Left colon (tissue), 2 donors: ENCODE measurements at regions not wholly inside any gene's neighbourhood (a gene's known extent, or its start where the extent isn't known, plus 50 kb on each side); places are given as distances from the start of the nearest gene placed in this dataset.
"Not testable (repeated sequence)": the region's sequence is repeated elsewhere in the genome, so short reads cannot be mapped to it uniquely, and the experiment has no call there.

Source experiments
- ATAC-seq: fragments of 200-7000 bp; cut with Tn5 transposase; one replicate; pipeline ENCODE4 v1.9.1; 2020; ENCODE audit warnings: mild to moderate bottlenecking, moderate library complexity
- DNase-seq, 2 donors: peaks; one replicate each; pipeline ENCODE4 v3.0.0-alpha.2; 2020
- intact Hi-C, 2 donors: fragments of 100-400 bp; cut with DNase I in 1 of 2; cut with micrococcal nuclease in 1 of 2; formaldehyde crosslinking; loops; one replicate each; pipeline versions ENCODE4 v1.11.2 to v1.14.0; 2022; cut with DNase I, micrococcal nuclease
- donor health status: DM: no; HTN: no; CAD: no.
- donor health status: DM: yes; HTN: yes; CAD: no.

GRCh38 chrX:74183047-74183446, 120.9 kb upstream of the ZCCHC13 start:
- intact Hi-C loops, ATAC-seq, DNase-seq: not testable (repeated sequence)

- ATAC-seq, DNase-seq, intact Hi-C loops: not testable (repeated sequence)
Observed at GRCh38 chrX:74181976-74182375, 122.0 kb upstream of the ZCCHC13 start.

- ATAC-seq (no peak), DNase-seq (no peak)
- intact Hi-C loops: no loop called here
Observed at GRCh38 chrX:74180716-74181115, 123.3 kb upstream of the ZCCHC13 start.

DNA sequence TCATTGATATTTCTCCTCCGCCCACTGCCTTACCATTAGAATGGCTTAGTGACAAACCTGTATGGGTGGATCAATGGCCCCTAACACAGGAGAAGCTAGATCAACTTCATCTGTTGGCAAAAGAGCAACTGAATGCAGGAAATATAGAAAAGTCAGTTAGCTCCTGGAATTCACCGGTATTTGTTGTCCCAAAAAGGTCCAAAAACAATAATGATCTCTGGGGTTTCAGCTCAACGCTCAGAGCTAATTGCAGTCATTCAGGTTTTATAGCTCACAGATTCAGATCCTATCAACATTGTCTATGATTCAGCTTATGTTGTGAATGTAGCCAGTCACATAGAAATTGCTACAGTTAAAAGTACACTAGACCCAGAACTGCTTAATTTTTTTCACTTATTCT, 124.0 kb upstream of the ZCCHC13 start:
- ATAC-seq: peak; percentile 71
- intact Hi-C loops: no loop called here
- no peak for DNase-seq

DNA sequence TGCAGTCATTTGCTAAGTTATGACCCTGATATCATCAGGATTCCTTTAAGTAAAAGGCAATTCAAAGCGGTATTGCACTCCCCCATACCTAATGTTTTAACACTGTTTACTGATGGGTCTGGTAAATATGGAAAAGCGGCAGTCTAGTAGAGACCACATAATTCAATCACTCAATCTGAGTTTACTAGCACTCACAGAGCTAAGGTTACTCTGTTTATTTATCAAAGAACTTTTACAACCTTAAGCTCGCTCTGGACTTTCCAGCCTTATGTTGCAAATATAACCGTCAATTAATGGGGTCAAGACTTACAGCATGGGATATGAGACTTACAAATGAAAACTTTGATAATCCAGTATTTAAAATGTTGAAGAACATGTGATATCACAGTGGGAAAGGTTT, 124.5 kb upstream of the ZCCHC13 start:
- DNase-seq (no peak), ATAC-seq (peak; percentile 56)
- intact Hi-C loops: no loop called here

- peak; percentile 83 for ATAC-seq
- intact Hi-C loops: no loop called here
- no peak for DNase-seq
Observed at GRCh38 chrX:74179071-74179470, 124.9 kb upstream of the ZCCHC13 start.

GRCh38 chrX:74178536-74178935, 125.4 kb upstream of the ZCCHC13 start:
- DNase-seq (peak in 1 of 2 donors; percentile 13), ATAC-seq (peak; percentile 55)

DNA sequence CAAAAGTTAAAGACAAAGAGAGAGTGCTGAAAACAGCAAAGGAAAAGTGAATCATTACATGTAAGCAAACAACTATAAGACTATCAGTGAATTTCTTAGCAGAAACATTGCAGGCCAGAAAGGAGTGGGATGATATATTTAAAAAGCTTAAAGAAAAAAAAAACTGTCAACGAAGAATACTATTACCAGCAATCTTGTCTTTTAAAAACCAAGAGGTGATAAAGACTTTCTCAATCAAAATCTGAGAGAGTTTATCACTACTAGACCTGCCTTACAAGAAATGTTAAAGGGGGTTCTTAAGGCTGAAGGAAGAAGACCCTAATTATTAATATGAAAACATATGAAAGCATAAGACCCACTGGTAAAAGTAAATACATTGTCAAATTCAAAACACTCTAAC, 132.5 kb upstream of the ZCCHC13 start:
- DNase-seq: no peak
- no peak for ATAC-seq
- intact Hi-C loops: no loop called here

More at GRCh38 chrX:74178536-74178935, 125.4 kb upstream of the ZCCHC13 start:
- intact Hi-C loops: no loop called here

DNA sequence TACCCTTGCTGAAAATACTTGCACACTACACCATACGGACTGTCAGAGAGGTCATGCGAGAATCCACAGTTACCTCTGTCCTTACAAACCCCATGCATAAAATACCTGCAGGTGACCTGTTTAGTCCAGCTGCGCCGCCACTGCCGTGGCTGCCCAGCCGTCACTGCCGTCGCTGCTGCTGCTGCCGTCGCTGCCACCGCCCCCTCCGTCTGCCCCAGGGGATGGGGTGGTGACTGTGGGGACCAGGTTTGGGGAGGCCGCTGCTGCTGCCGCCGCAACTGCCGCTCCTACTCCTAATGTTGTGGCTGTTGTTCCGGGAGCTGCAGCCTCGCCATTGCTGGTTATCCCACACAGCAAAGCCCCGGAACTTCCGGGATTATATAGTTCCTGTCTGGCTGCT, 141.8 kb upstream of the ZCCHC13 start:
- DNase-seq (no peak), ATAC-seq (no peak)
- intact Hi-C loops: no loop called here

DNA sequence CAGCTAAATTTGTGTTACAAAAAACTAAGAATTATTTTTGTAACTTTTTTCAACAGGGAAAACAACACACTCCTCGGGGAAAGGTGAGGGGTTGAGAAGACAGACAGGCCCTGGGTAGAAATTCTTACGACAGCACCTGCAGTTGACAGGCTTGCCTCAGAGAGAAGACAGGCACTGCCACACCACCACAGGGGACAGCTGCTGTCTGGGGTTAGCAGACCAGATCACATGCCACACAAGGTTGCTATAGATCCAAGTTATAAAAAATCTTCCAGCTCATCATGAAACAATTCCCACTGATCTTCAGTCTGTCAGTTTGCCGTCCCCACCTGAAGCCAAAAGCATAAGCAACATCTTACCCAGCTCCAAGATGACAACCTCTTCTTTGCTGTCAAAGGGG, 143.2 kb upstream of the ZCCHC13 start:
- DNase-seq: no peak
- intact Hi-C loops: no loop called here

DNA sequence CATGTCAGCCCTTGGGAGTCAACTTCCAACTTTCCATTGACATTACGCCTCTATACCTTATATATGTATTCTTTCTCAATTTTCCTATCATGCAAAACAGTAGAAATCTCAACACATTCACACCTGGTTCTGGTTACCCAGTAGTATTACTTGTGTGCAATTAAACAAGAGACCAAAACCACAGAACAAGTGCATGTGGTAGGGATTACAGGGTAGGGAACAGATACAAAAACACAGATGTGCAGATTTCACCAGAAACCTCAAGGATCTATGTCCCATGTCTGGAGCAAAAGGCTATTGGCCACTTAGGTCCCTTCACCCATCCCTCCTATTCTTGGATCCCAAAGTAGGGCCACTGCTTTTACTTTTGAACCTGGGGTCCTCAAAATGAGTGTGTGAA, 143.6 kb upstream of the ZCCHC13 start:
- ATAC-seq (no peak), DNase-seq (no peak)
- intact Hi-C loops: no loop called here

More for the DNA sequence above, 143.2 kb upstream of the ZCCHC13 start:
- ATAC-seq: no peak

DNA sequence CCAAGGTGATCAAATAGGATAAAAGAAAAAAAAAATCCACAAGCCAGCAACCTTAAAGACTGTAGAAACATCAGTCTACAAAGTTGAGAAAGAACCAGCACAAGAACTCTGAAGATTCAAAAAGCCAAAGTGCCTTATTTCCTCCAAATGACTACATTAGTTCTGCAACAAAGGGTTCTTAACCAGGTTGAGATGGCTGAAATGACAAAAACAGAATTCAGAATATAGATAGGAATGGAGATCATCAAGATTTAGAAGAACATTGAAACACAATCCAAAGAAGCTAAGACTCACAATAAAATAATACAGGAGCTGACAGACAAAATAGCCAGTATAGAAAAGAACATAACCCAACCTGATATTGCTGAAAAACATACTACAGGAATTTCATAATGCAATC, 156.5 kb upstream of the ZCCHC13 start:
- intact Hi-C loops: no loop called here
- DNase-seq: no peak

GRCh38 chrX:74138943-74139342, 165.0 kb upstream of the ZCCHC13 start:
- intact Hi-C loops: no loop called here
- no peak for ATAC-seq
- no peak for DNase-seq

More for the DNA sequence above, 156.5 kb upstream of the ZCCHC13 start:
- ATAC-seq: no peak

DNA sequence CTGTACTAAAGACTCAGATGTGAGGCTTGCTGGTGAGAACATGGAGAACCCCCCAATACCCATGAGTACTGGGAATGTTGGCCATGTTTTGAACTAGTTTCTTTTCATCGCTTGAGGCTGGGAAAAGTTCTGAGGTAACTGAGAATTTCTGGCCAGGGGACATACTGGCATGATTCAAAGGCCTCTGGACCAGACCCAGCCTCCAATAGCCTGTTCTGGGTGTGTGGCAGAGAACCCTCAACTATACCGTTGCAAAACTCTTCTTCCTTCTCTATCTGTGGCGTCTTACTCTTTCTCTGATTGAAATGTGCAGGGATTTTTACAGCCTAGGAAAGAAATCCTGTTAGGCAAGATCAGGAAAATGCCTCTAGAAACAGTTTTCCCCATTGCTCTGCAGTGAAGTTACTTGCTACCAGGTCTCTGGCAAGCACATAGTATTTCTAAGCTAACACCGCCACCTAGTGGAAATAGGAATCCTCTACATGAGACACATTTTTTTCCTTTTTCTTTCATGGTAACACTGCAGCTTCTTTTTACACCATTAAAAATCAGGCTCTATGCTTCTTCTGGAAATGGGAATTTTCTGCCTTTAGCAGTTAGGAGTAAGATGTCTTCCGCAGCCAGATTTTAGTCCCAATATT, 170.7 kb upstream of the ZCCHC13 start:
- ATAC-seq (peak; percentile 82), DNase-seq (no peak)
- intact Hi-C loops: loop anchor here in 1 of 2 donors (5.0 kb wide), 1 partner anchor 276 kb away; no protein-coding TSS in a partner anchor

DNA sequence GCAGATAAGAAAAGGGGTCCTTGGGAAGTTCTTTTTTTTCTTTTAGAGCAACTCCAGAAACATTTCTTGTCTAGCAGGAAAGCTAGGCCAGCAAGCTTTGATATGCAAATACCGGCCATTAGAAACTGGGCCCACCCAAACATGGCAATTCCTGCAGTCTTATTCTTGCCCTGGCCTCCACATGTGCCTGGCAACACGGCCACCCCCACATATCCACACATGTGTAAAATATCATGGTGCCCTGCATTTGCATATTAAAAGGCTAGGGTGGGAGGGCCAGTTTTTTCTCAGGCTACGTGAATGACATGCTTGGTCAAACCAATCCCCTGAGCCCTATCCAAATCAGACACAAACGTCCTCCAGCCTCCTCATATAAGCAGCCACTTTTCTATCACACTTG, 171.7 kb upstream of the ZCCHC13 start:
- ATAC-seq: no peak
- DNase-seq: no peak
- intact Hi-C loops: loop anchor here in 1 of 2 donors (5.0 kb wide), 1 partner anchor 275 kb away; no protein-coding TSS in a partner anchor

DNA sequence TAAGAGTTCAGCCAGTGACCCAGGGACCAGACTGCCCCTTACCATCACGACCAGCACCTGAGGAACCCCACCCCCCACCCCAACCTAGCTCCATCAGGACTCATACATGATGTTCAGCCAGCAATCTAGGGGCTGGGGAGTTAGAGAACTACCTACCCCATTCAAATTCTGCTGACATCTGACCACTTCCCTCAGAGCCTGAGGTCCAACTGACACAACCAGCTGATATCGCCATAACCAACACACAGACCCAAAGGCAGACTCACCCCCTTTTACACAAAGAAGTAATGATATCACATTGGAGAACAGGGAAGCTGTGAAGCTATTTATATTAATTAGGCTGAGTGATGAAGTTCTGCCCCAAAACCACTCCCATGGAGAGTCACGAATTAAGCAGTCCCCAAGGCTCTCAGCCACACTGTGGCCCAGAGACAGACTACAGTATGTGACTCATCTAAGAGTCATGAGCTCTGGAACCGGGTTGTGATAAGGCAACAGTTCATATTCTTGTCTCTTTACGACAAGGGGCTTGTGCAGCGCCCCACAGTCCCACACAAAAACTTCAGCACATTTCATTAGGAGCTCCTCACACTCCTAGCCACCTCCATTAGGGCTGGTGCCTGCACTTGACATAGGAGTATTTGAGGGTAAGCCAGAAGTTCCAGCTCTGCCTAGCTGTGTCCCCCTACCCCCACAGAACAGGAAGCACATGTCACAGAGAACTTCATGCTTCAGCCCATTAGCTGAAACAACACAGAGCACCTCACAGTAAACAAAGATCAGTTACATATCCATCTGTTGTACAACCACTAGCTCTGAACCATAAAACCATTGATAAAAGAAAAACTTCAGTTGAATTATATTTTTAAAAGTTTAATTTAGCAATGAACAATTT, 184.7 kb upstream of the ZCCHC13 start:
- ATAC-seq (no peak), DNase-seq (no peak)
- intact Hi-C loops: no loop called here

GRCh38 chrX:74117962-74118902, 185.7 kb upstream of the ZCCHC13 start:
- DNase-seq (no peak), ATAC-seq (no peak)
- intact Hi-C loops: no loop called here

DNA sequence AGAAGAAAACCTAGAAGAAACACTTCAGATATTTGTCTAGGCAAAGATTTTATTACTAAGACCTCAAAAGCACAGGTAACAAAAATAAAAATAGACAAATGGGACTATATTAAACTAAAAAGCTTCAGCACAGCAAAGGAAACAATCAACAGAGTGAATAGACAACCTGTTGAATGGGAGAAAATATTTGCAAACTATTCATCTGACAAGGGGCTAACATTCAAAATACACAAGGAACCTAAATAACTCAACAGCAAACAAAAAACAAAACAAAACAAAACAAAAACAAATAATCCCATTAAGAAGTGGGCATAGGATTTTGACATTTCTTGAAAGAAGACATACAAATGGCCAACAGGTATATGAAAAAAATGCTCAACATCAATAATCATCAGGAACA, 192.7 kb upstream of the ZCCHC13 start:
- no peak for ATAC-seq
- DNase-seq: no peak
- intact Hi-C loops: no loop called here

- intact Hi-C loops: no loop called here
- DNase-seq (no peak), ATAC-seq (no peak)
Observed at GRCh38 chrX:74107666-74108065, 196.3 kb upstream of the ZCCHC13 start.
